Coronary artery (tissue), 2 donors: ENCODE measurements at regions not wholly inside any gene's neighbourhood (a gene's known extent, or its start where the extent isn't known, plus 50 kb on each side); places are given as distances from the start of the nearest gene placed in this dataset.
"Not testable (repeated sequence)": the region's sequence is repeated elsewhere in the genome, so short reads cannot be mapped to it uniquely, and the experiment has no call there.

Source experiments
- DNase-seq: peaks from one replicate; pipeline ENCODE4 v3.0.0-alpha.2; 2017; ENCODE audit warnings: low spot score
- H3K27ac ChIP-seq, 2 donors: fragments of 200-600 bp; sonication (generic); one replicate each; pipeline ENCODE4 v1.5.1; 2016 to 2019
- H3K4me3 ChIP-seq: fragments of 200-600 bp; sonication (generic); 2 replicates; pipeline ENCODE4 v1.5.1; 2016; ENCODE audit warnings: mild to moderate bottlenecking, moderate library complexity
- CTCF ChIP-seq: fragments of 200-600 bp; sonication (generic); IDR thresholded peaks from one replicate; pipeline ENCODE4 v1.5.1; 2019; ENCODE audit warnings: antibody characterized with exemption

GRCh38 chr14:89564286-89564957 lies 147.4 kb upstream of the FOXN3 start:
- no peak overlapping the region for H3K4me3 ChIP-seq
- peak overlapping the region in 1 of 2 donors; percentile 50 for H3K27ac ChIP-seq
- DNase-seq = no peak
- TF ChIP-seq CTCF = no peak

GRCh38 chr14:89563471-89563870 lies 146.4 kb upstream of the FOXN3 start:
- Histone ChIP-seq H3K27ac (no peak overlapping the region), H3K4me3 (no peak overlapping the region)
- no peak for TF ChIP-seq CTCF
- no peak for DNase-seq

DNA sequence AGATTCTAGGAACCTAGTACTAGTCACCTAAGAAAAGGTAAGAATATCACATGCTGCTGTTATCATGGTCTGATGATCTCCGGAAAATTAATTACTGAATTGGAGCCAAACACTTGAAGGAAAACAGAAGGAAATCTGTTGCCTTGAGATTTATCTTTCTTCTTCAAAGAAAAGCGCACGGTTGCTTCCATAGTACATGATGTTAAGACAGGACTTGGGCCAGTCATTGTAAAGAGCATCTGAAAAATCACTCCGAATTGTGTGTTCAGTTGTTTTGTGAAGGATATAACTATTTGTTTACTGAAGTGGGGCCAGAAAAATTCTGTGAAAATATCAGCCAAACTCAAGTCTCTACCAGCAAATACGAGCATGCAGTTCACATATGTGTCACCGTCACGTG lies 134.9 kb upstream of the FOXN3 start:
- Histone ChIP-seq H3K27ac (no peak overlapping the region), H3K4me3 (no peak overlapping the region)
- TF ChIP-seq CTCF = no peak
- no peak for DNase-seq

- H3K4me3 ChIP-seq = no peak overlapping the region
- no peak for TF ChIP-seq CTCF
- DNase-seq = no peak
- H3K27ac ChIP-seq = no peak overlapping the region
These were observed 134.4 kb upstream of the FOXN3 start for GRCh38 chr14:89551432-89551831.

- no peak overlapping the region for H3K4me3 ChIP-seq
- H3K27ac ChIP-seq = no peak overlapping the region
- DNase-seq = no peak
- TF ChIP-seq CTCF = no peak
These were observed 133.8 kb upstream of the FOXN3 start for GRCh38 chr14:89550821-89551220.

- DNase-seq = no peak
- Histone ChIP-seq H3K4me3 (no peak overlapping the region), H3K27ac (no peak overlapping the region)
- no peak for TF ChIP-seq CTCF
These were observed 132.5 kb upstream of the FOXN3 start for GRCh38 chr14:89549381-89550125.

- not testable (repeated sequence) for DNase-seq, H3K4me3 ChIP-seq, H3K27ac ChIP-seq
These were observed 130.0 kb upstream of the FOXN3 start for GRCh38 chr14:89547047-89547446.
